GM23338 (cell line): ENCODE measurements at regions not wholly inside any gene's neighbourhood (a gene's known extent, or its start where the extent isn't known, plus 50 kb on each side); places are given as distances from the start of the nearest gene placed in this dataset.

Experiments
- ATAC-seq: fragments of 200-7000 bp; cut with Tn5 transposase; 3 replicates; pipeline ENCODE4 v1.9.1; 2020
- DNase-seq: peaks from one replicate; pipeline ENCODE4 v3.0.0-alpha.2; 2015; ENCODE audit warnings: low spot score
- H2AFZ ChIP-seq: fragments of 200-600 bp; sonication (generic); 2 replicates; pipeline ENCODE4 v1.8.0; 2016; ENCODE audit warnings: antibody characterized with exemption, mild to moderate bottlenecking, moderate library complexity
- H3F3A ChIP-seq: fragments of 200-600 bp; sonication (generic); replicated peaks from 2 replicates; pipeline ENCODE4 v1.8.0; 2017; ENCODE audit warnings: antibody characterized with exemption, mixed run types, low read depth
- H3K27ac ChIP-seq: fragments of 200-600 bp; sonication (generic); 2 replicates; pipeline ENCODE4 v1.6.1; 2016; ENCODE audit warnings: low read depth
- H3K27me3 ChIP-seq: fragments of 200-600 bp; sonication (generic); 2 replicates; pipeline ENCODE4 v1.8.0; 2016; ENCODE audit warnings: mild to moderate bottlenecking, mixed run types, moderate library complexity; ENCODE audit not compliant: insufficient read depth
- H3K36me3 ChIP-seq: fragments of 200-600 bp; sonication (generic); 2 replicates; pipeline ENCODE4 v1.8.0; 2016; ENCODE audit warnings: mild to moderate bottlenecking; ENCODE audit not compliant: insufficient read depth
- H3K4me1 ChIP-seq: fragments of 200-600 bp; sonication (generic); 2 replicates; pipeline ENCODE4 v1.8.0; 2016; ENCODE audit warnings: mild to moderate bottlenecking, moderate library complexity; ENCODE audit not compliant: insufficient read depth
- H3K4me2 ChIP-seq: fragments of 200-600 bp; sonication (generic); 2 replicates; pipeline ENCODE4 v1.7.1; 2017; ENCODE audit warnings: mixed run types
- H3K4me3 ChIP-seq: fragments of 200-600 bp; sonication (generic); 2 replicates; pipeline ENCODE4 v1.6.1; 2016; ENCODE audit warnings: mixed run types
- H3K79me2 ChIP-seq: fragments of 200-600 bp; sonication (generic); replicated peaks from 2 replicates; pipeline ENCODE4 v1.8.0; 2017; ENCODE audit warnings: mild to moderate bottlenecking; ENCODE audit not compliant: insufficient read depth
- H3K9me2 ChIP-seq: fragments of 200-600 bp; sonication (generic); 2 replicates; pipeline ENCODE4 v1.8.0; 2017; ENCODE audit not compliant: insufficient read depth
- H4K20me1 ChIP-seq: fragments of 200-600 bp; sonication (generic); replicated peaks from 2 replicates; pipeline ENCODE4 v1.8.0; 2017; ENCODE audit warnings: mild to moderate bottlenecking; ENCODE audit not compliant: insufficient read depth
- H3K27ac Mint-ChIP-seq: 2 replicates; pipeline ENCODE4 v1.8.0; 2020; ENCODE audit warnings: inconsistent platforms, mild to moderate bottlenecking, moderate library complexity, mixed read lengths
- H3K27me3 Mint-ChIP-seq: 3 replicates; pipeline ENCODE4 v1.8.0; 2022; ENCODE audit warnings: low read depth, mild to moderate bottlenecking, moderate library complexity, mixed read lengths, inconsistent platforms; ENCODE audit not compliant: insufficient read depth, poor library complexity
- H3K36me3 Mint-ChIP-seq: 3 replicates; pipeline ENCODE4 v1.8.0; 2021; ENCODE audit warnings: low read depth, mild to moderate bottlenecking, inconsistent platforms, moderate library complexity, mixed read lengths
- H3K4me1 Mint-ChIP-seq: 3 replicates; pipeline ENCODE4 v1.8.0; 2020; ENCODE audit warnings: mild to moderate bottlenecking, inconsistent platforms, mixed read lengths
- H3K4me3 Mint-ChIP-seq: 3 replicates; pipeline ENCODE4 v1.8.0; 2021; ENCODE audit warnings: moderate library complexity, mild to moderate bottlenecking, inconsistent platforms, mixed read lengths
- H3K9me3 Mint-ChIP-seq: 3 replicates; pipeline ENCODE4 v1.8.0; 2020; ENCODE audit warnings: moderate library complexity, mild to moderate bottlenecking, inconsistent platforms, mixed read lengths
- CTCF ChIP-seq, 2 experiments: fragments of 200-600 bp in 1 of 2; sonication (generic) in 1 of 2; conservative IDR thresholded peaks; 2 replicates each; pipeline versions ENCODE4 v1.5.1 to v1.6.1; 2016 to 2017; ENCODE audit warnings: antibody characterized with exemption in 2 of 2, low read depth in 2 of 2, mild to moderate bottlenecking in 2 of 2, moderate library complexity in 1 of 2
- JUNB ChIP-seq: IDR thresholded peaks from one replicate; pipeline ENCODE4 v1.6.1; 2016; ENCODE audit warnings: antibody characterized with exemption; ENCODE audit not compliant: unreplicated experiment
- ZNF462 ChIP-seq: fragments of 250-450 bp; sonication (Bioruptor Pico); IDR thresholded peaks from 2 replicates; pipeline ENCODE4 v1.5.0; 2020; ENCODE audit warnings: mild to moderate bottlenecking, moderate library complexity

GRCh38 chr11:105334025-105334714 is 194.6 kb upstream of the CARD18 start:
- Histone ChIP-seq H3K4me1 (no peaks in the 10 kb centered on the region), H3K27me3 (no peaks in the 10 kb centered on the region), H4K20me1 (no peaks in the 10 kb centered on the region), H3K79me2 (no peaks in the 10 kb centered on the region), H3K36me3 (no peaks in the 10 kb centered on the region), H3K4me2 (no peak overlapping the region), H3K4me3 (no peak overlapping the region), H3F3A (no peaks in the 10 kb centered on the region), H3K27ac (no peak overlapping the region), H2AFZ (0 out of 2 replicates have a peak overlapping the region, but pooled peaks have one; percentile 61), H3K9me2 (peaks cover 17% of the 10 kb centered on the region; the same call in 1 of the 2 replicates)
- ATAC-seq (no peak), DNase-seq (no peak)
- Mint-ChIP-seq H3K36me3 (peaks cover 2% of the 10 kb centered on the region), H3K4me1 (no peaks in the 10 kb centered on the region), H3K9me3 (peaks cover 15% of the 10 kb centered on the region; the same call in 2 of the 3 replicates), H3K27ac (no peak overlapping the region), H3K4me3 (no peak overlapping the region), H3K27me3 (no peaks in the 10 kb centered on the region)
- TF ChIP-seq ZNF462 (CRISPR knock-in tag) (no peak), JUNB (no peak), CTCF (conservative IDR thresholded peaks at IDR 0.05; ENCODE audit: low read depth in 2 of 2) (no peak)
